HG02870 (cell line): ENCODE measurements at regions not wholly inside any gene's neighbourhood (a gene's known extent, or its start where the extent isn't known, plus 50 kb on each side); places are given as distances from the start of the nearest gene placed in this dataset.
"Not testable (repeated sequence)": the region's sequence is repeated elsewhere in the genome, so short reads cannot be mapped to it uniquely, and the experiment has no call there.

ENCODE experiments used
- ATAC-seq: cut with Tn5 transposase; IDR thresholded peaks from one replicate; pipeline ENCODE4 v1.9.1; 2021; ENCODE audit warnings: mild to moderate bottlenecking, moderate library complexity; ENCODE audit not compliant: unreplicated experiment

GRCh38 chr3:74149466-74149865 is 465.0 kb downstream of the CNTN3 start:
- no peak for ATAC-seq

GRCh38 chr3:74145277-74145676 is 469.2 kb downstream of the CNTN3 start:
- no peak for ATAC-seq

GRCh38 chr3:74139648-74140047 is 474.8 kb downstream of the CNTN3 start:
- ATAC-seq = no peak

- ATAC-seq = no peak
Measured at GRCh38 chr3:74137790-74138189, 476.7 kb downstream of the CNTN3 start.

- ATAC-seq = no peak
Measured at GRCh38 chr3:74135808-74136207, 478.7 kb downstream of the CNTN3 start.

GRCh38 chr3:74134831-74135230 is 479.6 kb downstream of the CNTN3 start:
- ATAC-seq = no peak

- not testable (repeated sequence) for ATAC-seq
Measured at GRCh38 chr3:74131546-74132328, 482.7 kb downstream of the CNTN3 start.

- ATAC-seq = no peak
Measured at GRCh38 chr3:74129611-74130010, 484.8 kb downstream of the CNTN3 start.

- ATAC-seq = no peak
Measured at GRCh38 chr3:74129056-74129455, 485.4 kb downstream of the CNTN3 start.

- ATAC-seq = no peak
Measured at GRCh38 chr3:74127256-74127655, 487.2 kb downstream of the CNTN3 start.

GRCh38 chr3:74124782-74125181 is 489.7 kb downstream of the CNTN3 start:
- ATAC-seq = no peak

- no peak for ATAC-seq
Measured at GRCh38 chr3:74122281-74122680, 492.2 kb downstream of the CNTN3 start.

GRCh38 chr3:74121761-74122160 is 492.7 kb downstream of the CNTN3 start:
- no peak for ATAC-seq

- no peak for ATAC-seq
Measured at GRCh38 chr3:74119221-74119620, 494.5 kb upstream of the PDZRN3 start.

- ATAC-seq = no peak
Measured at GRCh38 chr3:74115906-74116305, 491.2 kb upstream of the PDZRN3 start.

- no peak for ATAC-seq
Measured at GRCh38 chr3:74107451-74107850, 482.7 kb upstream of the PDZRN3 start.

- no peak for ATAC-seq
Measured at GRCh38 chr3:74106925-74107324, 482.2 kb upstream of the PDZRN3 start.

- no peak for ATAC-seq
Measured at GRCh38 chr3:74091204-74091603, 466.5 kb upstream of the PDZRN3 start.

- ATAC-seq = no peak
Measured at GRCh38 chr3:74089814-74090213, 465.1 kb upstream of the PDZRN3 start.

- no peak for ATAC-seq
Measured at GRCh38 chr3:74080056-74080461, 455.3 kb upstream of the PDZRN3 start.

GRCh38 chr3:74075241-74075640 is 450.5 kb upstream of the PDZRN3 start:
- ATAC-seq = no peak

- ATAC-seq = no peak
Measured at GRCh38 chr3:74074700-74075099, 450.0 kb upstream of the PDZRN3 start.

GRCh38 chr3:74067296-74067695 is 442.6 kb upstream of the PDZRN3 start:
- no peak for ATAC-seq
